H1 (cell line): ENCODE measurements at regions not wholly inside any gene's neighbourhood (a gene's known extent, or its start where the extent isn't known, plus 50 kb on each side); places are given as distances from the start of the nearest gene placed in this dataset.

Experiments used
- CTCF ChIA-PET: fragments of 300-600 bp; sonication (Branson Sonifier 250); formaldehyde crosslinking; loops from one replicate; lab custom pipeline; 2021; ENCODE audit not compliant: partially characterized antibody; lab: Charles Lee
- POLR2A ChIA-PET: fragments of 300-600 bp; sonication (Branson Sonifier 250); formaldehyde crosslinking; loops from one replicate; lab custom pipeline; 2021; ENCODE audit warnings: inconsistent platforms; ENCODE audit not compliant: partially characterized antibody; lab: Charles Lee
- DNase-seq, 2 experiments: peaks; one replicate each; pipeline versions ENCODE4 v3.0.0 to v3.0.0-alpha.2; 2010 to 2022; ENCODE audit warnings: low spot score in 2 of 2, low read depth in 1 of 2, mixed read lengths in 1 of 2
- FAIRE-seq: peaks from 2 replicates; lab custom pipeline; 2011; peaks lifted over from hg19 to GRCh38; lab: Jason Lieb, UNC
- H2AFZ ChIP-seq: 2 replicates; pipeline ENCODE4 v1.8.1; 2012; ENCODE audit warnings: low read length, inconsistent platforms
- H2AK5ac ChIP-seq: 2 replicates; pipeline ENCODE4 v1.6.1; 2013; ENCODE audit warnings: low read depth, low read length
- H2BK120ac ChIP-seq: replicated peaks from 2 replicates; pipeline ENCODE3; 2013; ENCODE audit warnings: low read depth, low read length, inconsistent platforms
- H2BK12ac ChIP-seq: 2 replicates; pipeline ENCODE4 v1.6.1; 2013; ENCODE audit warnings: low read depth, low read length
- H2BK15ac ChIP-seq: 2 replicates; pipeline ENCODE4 v1.6.1; 2013; ENCODE audit warnings: low read length
- H2BK20ac ChIP-seq: 2 replicates; pipeline ENCODE4 v1.6.1; 2013; ENCODE audit warnings: low read length
- H2BK5ac ChIP-seq: 2 replicates; pipeline ENCODE4 v1.6.1; 2013; ENCODE audit warnings: low read depth, low read length
- H3K14ac ChIP-seq: 2 replicates; pipeline ENCODE4 v1.6.1; 2013; ENCODE audit warnings: inconsistent platforms; ENCODE audit not compliant: insufficient read length
- H3K18ac ChIP-seq: 2 replicates; pipeline ENCODE4 v1.6.1; 2013; ENCODE audit warnings: low read length; ENCODE audit errors: extremely low read depth
- H3K23ac ChIP-seq: 2 replicates; pipeline ENCODE4 v1.6.1; 2013; ENCODE audit warnings: inconsistent platforms; ENCODE audit not compliant: insufficient read length
- H3K23me2 ChIP-seq: 2 replicates; pipeline ENCODE4 v1.6.1; 2013; ENCODE audit warnings: low read depth, low read length
- H3K27ac ChIP-seq: 2 replicates; pipeline ENCODE4 v1.6.1; 2011; ENCODE audit warnings: low read depth, low read length, inconsistent platforms
- H3K27me3 ChIP-seq, 4 experiments: replicated peaks in 1 of 4; 1 replicate in 1 of 4; 2 replicates in 3 of 4; pipeline versions ENCODE4 v1.6.1 to v1.8.1; 2011 to 2013; ENCODE audit warnings: low read length in 3 of 4, mild to moderate bottlenecking in 3 of 4, inconsistent platforms in 2 of 4, mixed read lengths in 2 of 4, moderate library complexity in 1 of 4; ENCODE audit not compliant: control insufficient read depth in 3 of 4, insufficient read depth in 3 of 4; ENCODE audit errors: extremely low read depth in 1 of 4
- H3K36me3 ChIP-seq, 4 experiments: 2 replicates each; pipeline versions ENCODE4 v1.6.1 to v1.8.1; 2011 to 2013; ENCODE audit warnings: mild to moderate bottlenecking in 4 of 4, low read length in 3 of 4, moderate library complexity in 2 of 4, control low read depth in 1 of 4, inconsistent platforms in 1 of 4; ENCODE audit not compliant: insufficient read depth in 4 of 4, control insufficient read depth in 2 of 4
- H3K4ac ChIP-seq: replicated peaks from 2 replicates; pipeline ENCODE3; 2013; ENCODE audit warnings: low read length, low read depth, mixed read lengths, inconsistent platforms; ENCODE audit not compliant: insufficient read length
- H3K4me1 ChIP-seq, 4 experiments: replicated peaks in 1 of 4; 1 replicate in 1 of 4; 2 replicates in 3 of 4; pipeline versions ENCODE4 v1.6.1 to v1.8.1; 2011 to 2013; ENCODE audit warnings: low read length in 3 of 4, inconsistent platforms in 2 of 4, mixed read lengths in 1 of 4; ENCODE audit not compliant: insufficient read depth in 4 of 4, control insufficient read depth in 3 of 4
- H3K4me2 ChIP-seq, 2 experiments: 2 replicates each; pipeline versions ENCODE4 v1.6.1 to v1.8.1; 2011 to 2013; ENCODE audit warnings: low read depth in 2 of 2, low read length in 2 of 2, control low read depth in 1 of 2, inconsistent platforms in 1 of 2, mild to moderate bottlenecking in 1 of 2; ENCODE audit not compliant: insufficient read depth in 1 of 2
- H3K4me3 ChIP-seq, 4 experiments: fragments of 200-600, 300-600 bp in 1 of 4; sonication (generic), shearing (Covaris generic), sonication (Bioruptor Twin) in 1 of 4; 2 replicates each; pipeline versions ENCODE4 v1.5.1 to v1.8.1; 2011 to 2016; ENCODE audit warnings: low read length in 4 of 4, low read depth in 3 of 4, control low read depth in 2 of 4, inconsistent platforms in 2 of 4, mild to moderate bottlenecking in 2 of 4, mixed read lengths in 1 of 4, moderate library complexity in 1 of 4; ENCODE audit not compliant: insufficient read depth in 2 of 4; ENCODE audit errors: extremely low read depth in 1 of 4
- H3K56ac ChIP-seq: replicated peaks from 2 replicates; pipeline ENCODE3; 2013; ENCODE audit warnings: low read depth, mild to moderate bottlenecking, mixed read lengths, low read length, inconsistent platforms; ENCODE audit not compliant: insufficient read length
- H3K79me1 ChIP-seq: 2 replicates; pipeline ENCODE4 v1.6.1; 2013; ENCODE audit warnings: low read depth, low read length, control low read depth
- H3K79me2 ChIP-seq, 2 experiments: 2 replicates each; pipeline versions ENCODE4 v1.6.1 to v1.8.1; 2012 to 2013; ENCODE audit warnings: low read length in 2 of 2, mild to moderate bottlenecking in 2 of 2, inconsistent platforms in 1 of 2; ENCODE audit not compliant: insufficient read depth in 2 of 2, control insufficient read depth in 1 of 2
- H3K9ac ChIP-seq, 4 experiments: replicated peaks in 1 of 4; 1 replicate in 1 of 4; 2 replicates in 3 of 4; pipeline versions ENCODE4 v1.6.1 to v1.8.1; 2011 to 2013; ENCODE audit warnings: low read depth in 3 of 4, low read length in 3 of 4, control low read depth in 2 of 4, mild to moderate bottlenecking in 2 of 4, moderate library complexity in 2 of 4, inconsistent platforms in 1 of 4; ENCODE audit errors: extremely low read depth in 1 of 4
- H3K9me3 ChIP-seq, 2 experiments: 2 replicates each; pipeline versions ENCODE4 v1.6.1 to v1.8.1; 2012 to 2013; ENCODE audit warnings: mild to moderate bottlenecking in 2 of 2, moderate library complexity in 2 of 2, control low read depth in 1 of 2, inconsistent platforms in 1 of 2, low read depth in 1 of 2, low read length in 1 of 2, mixed read lengths in 1 of 2; ENCODE audit not compliant: insufficient read depth in 2 of 2
- H4K20me1 ChIP-seq, 2 experiments: replicated peaks in 1 of 2; 2 replicates each; pipeline versions ENCODE3 to v1.8.1; 2011 to 2013; ENCODE audit warnings: inconsistent platforms in 2 of 2, low read length in 2 of 2, mild to moderate bottlenecking in 1 of 2; ENCODE audit not compliant: insufficient read depth in 2 of 2, control insufficient read depth in 1 of 2
- H4K5ac ChIP-seq: 2 replicates; pipeline ENCODE4 v1.6.1; 2013; ENCODE audit warnings: low read length, low read depth, mixed read lengths, inconsistent platforms; ENCODE audit not compliant: insufficient read length
- H4K8ac ChIP-seq: 2 replicates; pipeline ENCODE4 v1.8.0; 2013; ENCODE audit warnings: mild to moderate bottlenecking, moderate library complexity, low read length, inconsistent platforms; ENCODE audit not compliant: insufficient read depth; ENCODE audit errors: extremely low read depth
- H4K91ac ChIP-seq: replicated peaks from 2 replicates; pipeline ENCODE3; 2013; ENCODE audit warnings: low read length, mixed read lengths, inconsistent platforms; ENCODE audit not compliant: insufficient read length
- ASH2L ChIP-seq: fragments of 200-600, 300-600 bp; sonication (generic); IDR thresholded peaks from one replicate; pipeline ENCODE4 v1.7.1; 2017; ENCODE audit warnings: low read length
- CTBP2 ChIP-seq: IDR thresholded peaks from 2 replicates; pipeline ENCODE4 v1.7.0; 2011; ENCODE audit warnings: borderline replicate concordance, mild to moderate bottlenecking, moderate library complexity, mixed read lengths, low read length; ENCODE audit not compliant: insufficient read depth, insufficient read length
- HDAC6 ChIP-seq: IDR thresholded peaks from one replicate; pipeline ENCODE4 v1.7.1; 2012; ENCODE audit warnings: low read depth, mild to moderate bottlenecking, inconsistent platforms, low read length, moderate library complexity
- KDM5A ChIP-seq: fragments of 200-600 bp; IDR thresholded peaks from 2 replicates; pipeline ENCODE4 v1.7.1; 2012; ENCODE audit warnings: mild to moderate bottlenecking, low read length, inconsistent platforms, mixed read lengths
- NANOG ChIP-seq: IDR thresholded peaks from 2 replicates; pipeline ENCODE4 v1.6.1; 2011; ENCODE audit warnings: low read length, low read depth, mild to moderate bottlenecking, inconsistent platforms; ENCODE audit not compliant: insufficient read depth, poor library complexity, severe bottlenecking
- RBBP5 ChIP-seq: IDR thresholded peaks from 2 replicates; pipeline ENCODE4 v1.7.1; 2012; ENCODE audit warnings: low read depth, mild to moderate bottlenecking, inconsistent platforms, low read length, moderate library complexity, borderline replicate concordance
- SP2 ChIP-seq: IDR thresholded peaks from 2 replicates; pipeline ENCODE4 v1.6.1; 2012; ENCODE audit warnings: mild to moderate bottlenecking, low read length, inconsistent platforms
- SP4 ChIP-seq: IDR thresholded peaks from 2 replicates; pipeline ENCODE4 v1.6.1; 2012; ENCODE audit warnings: low read length, inconsistent platforms
- TBP ChIP-seq: IDR thresholded peaks from 2 replicates; pipeline ENCODE4 v1.6.1; 2011; ENCODE audit warnings: low read depth, low read length, improper control_type of control experiment
- ZNF274 ChIP-seq: IDR thresholded peaks from 2 replicates; pipeline ENCODE4 v1.7.0; 2012; ENCODE audit warnings: low read length, borderline replicate concordance; ENCODE audit errors: extremely low read depth
- WGBS, 2 experiments: shearing (Covaris generic) in 1 of 2; methylation state at CpG; one replicate each; pipeline versions ENCODE4 v1.1.6 to v1.1.7; 2013 to 2015; ENCODE audit warnings: low lambda C conversion rate in 2 of 2, mixed read lengths in 2 of 2, inconsistent platforms in 1 of 2, low coverage in 1 of 2, missing lambda C conversion rate in 1 of 2; ENCODE audit not compliant: insufficient replicate concordance in 2 of 2, insufficient coverage in 1 of 2, insufficient read length in 1 of 2; ENCODE audit errors: extremely low coverage in 1 of 2, missing lambda C conversion rate in 1 of 2; 5-methylcytosine and 5-hydroxymethylcytosine counted together
- TF ChIP-seq, protein P1 (sequence below), 3 experiments: IDR thresholded peaks; 1 replicate in 2 of 3; 2 replicates in 1 of 3; pipeline versions ENCODE4 v1.5.1 to v1.6.1; 2011; ENCODE audit warnings: low read length in 3 of 3, mild to moderate bottlenecking in 3 of 3, inconsistent platforms in 2 of 3, low read depth in 1 of 3, moderate library complexity in 1 of 3; ENCODE audit not compliant: insufficient read depth in 1 of 3; ENCODE audit errors: control extremely low read depth in 1 of 3
- TF ChIP-seq, protein P2 (sequence below): IDR thresholded peaks from 2 replicates; pipeline ENCODE4 v1.6.1; 2012; ENCODE audit warnings: inconsistent platforms

DNA sequence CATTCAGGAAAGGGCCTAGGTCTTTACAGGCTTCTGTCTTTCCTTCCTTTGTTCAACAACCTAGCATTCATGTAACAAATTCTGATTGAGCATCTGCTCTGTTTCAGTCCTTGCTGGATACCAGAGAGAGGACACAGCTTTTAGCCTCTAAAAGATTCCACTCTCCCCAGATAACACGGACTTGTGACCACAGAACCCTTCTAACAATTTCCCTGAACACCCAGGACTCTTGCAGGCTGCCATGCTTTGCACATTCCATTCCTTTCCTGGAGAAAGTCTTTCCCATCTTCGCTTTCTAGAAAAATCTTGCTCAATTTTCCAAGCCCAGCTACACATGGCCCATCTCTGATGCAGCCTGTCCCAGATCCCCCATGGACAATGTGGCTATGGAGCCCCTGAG, 310.9 kb downstream of the ACTL7B start:
- Histone ChIP-seq H2BK5ac (no peak overlapping the region), H2BK12ac (no peak overlapping the region), H4K5ac (no peak overlapping the region), H2AK5ac (no peak overlapping the region), H3K27ac (no peak overlapping the region), H3K23ac (no peak overlapping the region), H4K91ac (no peak overlapping the region), H3K36me3 (no peaks in the 10 kb centered on the region), H2BK120ac (no peak overlapping the region), H3K14ac (no peak overlapping the region), H4K8ac (no peak overlapping the region; the same call in 1 of the 2 replicates), H3K79me2 (no peaks in the 10 kb centered on the region), H3K4me1 (peaks cover 3 to 5% (median 4%) of the 10 kb centered on the region in 4 experiments; a peak in 3 of 7 replicates), H2BK15ac (no peak overlapping the region), H3K4ac (no peak overlapping the region), H3K23me2 (no peaks in the 10 kb centered on the region), H3K4me2 (no peak overlapping the region), H3K79me1 (no peaks in the 10 kb centered on the region), H3K9me3 (no peaks in the 10 kb centered on the region), H4K20me1 (no peaks in the 10 kb centered on the region), H2AFZ (no peak overlapping the region), H3K27me3 (no peaks in the 10 kb centered on the region), H3K18ac (no peak overlapping the region), H3K56ac (no peak overlapping the region), H3K4me3 (no peak overlapping the region), H3K9ac (no peak overlapping the region), H2BK20ac (no peak overlapping the region)
- 72% methylated on average over 2 of the region's 2 CpGs; no CpG with 5 or more reads in 1 of the 2 experiments for WGBS, 2 experiments
- ChIA-PET POLR2A (no interaction called here), CTCF (interaction anchor here (1.6 to 1.8 kb wide), 3 partner anchors 9 to 130 kb away, joined by 4 to 8 read pairs (median 5); no protein-coding TSS in a partner anchor)
- FAIRE-seq (no peak), DNase-seq (no peak)
- no peak for TF ChIP-seq TBP
- TF ChIP-seq SP2, result no peak
- no peak for TF ChIP-seq ASH2L
- TF ChIP-seq CTBP2, result no peak
- no peak for TF ChIP-seq KDM5A
- TF ChIP-seq NANOG, result no peak
- no peak for TF ChIP-seq ZNF274
- TF ChIP-seq SP4, result no peak
- TF ChIP-seq, protein P1, sequence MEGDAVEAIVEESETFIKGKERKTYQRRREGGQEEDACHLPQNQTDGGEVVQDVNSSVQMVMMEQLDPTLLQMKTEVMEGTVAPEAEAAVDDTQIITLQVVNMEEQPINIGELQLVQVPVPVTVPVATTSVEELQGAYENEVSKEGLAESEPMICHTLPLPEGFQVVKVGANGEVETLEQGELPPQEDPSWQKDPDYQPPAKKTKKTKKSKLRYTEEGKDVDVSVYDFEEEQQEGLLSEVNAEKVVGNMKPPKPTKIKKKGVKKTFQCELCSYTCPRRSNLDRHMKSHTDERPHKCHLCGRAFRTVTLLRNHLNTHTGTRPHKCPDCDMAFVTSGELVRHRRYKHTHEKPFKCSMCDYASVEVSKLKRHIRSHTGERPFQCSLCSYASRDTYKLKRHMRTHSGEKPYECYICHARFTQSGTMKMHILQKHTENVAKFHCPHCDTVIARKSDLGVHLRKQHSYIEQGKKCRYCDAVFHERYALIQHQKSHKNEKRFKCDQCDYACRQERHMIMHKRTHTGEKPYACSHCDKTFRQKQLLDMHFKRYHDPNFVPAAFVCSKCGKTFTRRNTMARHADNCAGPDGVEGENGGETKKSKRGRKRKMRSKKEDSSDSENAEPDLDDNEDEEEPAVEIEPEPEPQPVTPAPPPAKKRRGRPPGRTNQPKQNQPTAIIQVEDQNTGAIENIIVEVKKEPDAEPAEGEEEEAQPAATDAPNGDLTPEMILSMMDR (IDR thresholded peaks at IDR 0.05; ENCODE audit: control extremely low read depth in 1 of 3, insufficient read depth in 1 of 3, low read depth in 1 of 3, low read length in 3 of 3), result no peak
- TF ChIP-seq, protein P2, sequence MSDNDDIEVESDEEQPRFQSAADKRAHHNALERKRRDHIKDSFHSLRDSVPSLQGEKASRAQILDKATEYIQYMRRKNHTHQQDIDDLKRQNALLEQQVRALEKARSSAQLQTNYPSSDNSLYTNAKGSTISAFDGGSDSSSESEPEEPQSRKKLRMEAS, result no peak
- TF ChIP-seq HDAC6, result no peak
- no peak for TF ChIP-seq RBBP5
